Tibial nerve (tissue), 3 donors: ENCODE measurements at regions not wholly inside any gene's neighbourhood (a gene's known extent, or its start where the extent isn't known, plus 50 kb on each side); places are given as distances from the start of the nearest gene placed in this dataset.

Experiments
- POLR2A ChIP-seq, 2 donors: fragments of 450-650 bp; IDR thresholded peaks; one replicate each; pipeline ENCODE4 v1.6.1; 2017; ENCODE audit warnings: antibody characterized with exemption in 2 of 2, mild to moderate bottlenecking in 2 of 2, moderate library complexity in 2 of 2
- TF ChIP-seq, protein P1 (sequence below), 5 experiments: fragments of 200-600 bp in 3 of 5; fragments of 450-650 bp in 2 of 5; sonication (generic) in 3 of 5; IDR thresholded peaks; one replicate each; pipeline ENCODE4 v1.5.1; 2016 to 2019; ENCODE audit warnings: antibody characterized with exemption in 5 of 5, mild to moderate bottlenecking in 3 of 5, moderate library complexity in 2 of 5

GRCh38 chr12:92600052-92600451, 102.7 kb upstream of the PLEKHG7 start:
- TF ChIP-seq, protein P1, sequence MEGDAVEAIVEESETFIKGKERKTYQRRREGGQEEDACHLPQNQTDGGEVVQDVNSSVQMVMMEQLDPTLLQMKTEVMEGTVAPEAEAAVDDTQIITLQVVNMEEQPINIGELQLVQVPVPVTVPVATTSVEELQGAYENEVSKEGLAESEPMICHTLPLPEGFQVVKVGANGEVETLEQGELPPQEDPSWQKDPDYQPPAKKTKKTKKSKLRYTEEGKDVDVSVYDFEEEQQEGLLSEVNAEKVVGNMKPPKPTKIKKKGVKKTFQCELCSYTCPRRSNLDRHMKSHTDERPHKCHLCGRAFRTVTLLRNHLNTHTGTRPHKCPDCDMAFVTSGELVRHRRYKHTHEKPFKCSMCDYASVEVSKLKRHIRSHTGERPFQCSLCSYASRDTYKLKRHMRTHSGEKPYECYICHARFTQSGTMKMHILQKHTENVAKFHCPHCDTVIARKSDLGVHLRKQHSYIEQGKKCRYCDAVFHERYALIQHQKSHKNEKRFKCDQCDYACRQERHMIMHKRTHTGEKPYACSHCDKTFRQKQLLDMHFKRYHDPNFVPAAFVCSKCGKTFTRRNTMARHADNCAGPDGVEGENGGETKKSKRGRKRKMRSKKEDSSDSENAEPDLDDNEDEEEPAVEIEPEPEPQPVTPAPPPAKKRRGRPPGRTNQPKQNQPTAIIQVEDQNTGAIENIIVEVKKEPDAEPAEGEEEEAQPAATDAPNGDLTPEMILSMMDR (IDR thresholded peaks at IDR 0.05): no peak
- no peak for TF ChIP-seq POLR2A (IDR thresholded peaks at IDR 0.05)
